GM18868 (cell line): ENCODE measurements at regions not wholly inside any gene's neighbourhood (a gene's known extent, or its start where the extent isn't known, plus 50 kb on each side); places are given as distances from the start of the nearest gene placed in this dataset.

Experiments
- ATAC-seq: cut with Tn5 transposase; IDR thresholded peaks from one replicate; pipeline ENCODE4 v1.9.1; 2021; ENCODE audit warnings: mild to moderate bottlenecking, moderate library complexity; ENCODE audit not compliant: unreplicated experiment

DNA sequence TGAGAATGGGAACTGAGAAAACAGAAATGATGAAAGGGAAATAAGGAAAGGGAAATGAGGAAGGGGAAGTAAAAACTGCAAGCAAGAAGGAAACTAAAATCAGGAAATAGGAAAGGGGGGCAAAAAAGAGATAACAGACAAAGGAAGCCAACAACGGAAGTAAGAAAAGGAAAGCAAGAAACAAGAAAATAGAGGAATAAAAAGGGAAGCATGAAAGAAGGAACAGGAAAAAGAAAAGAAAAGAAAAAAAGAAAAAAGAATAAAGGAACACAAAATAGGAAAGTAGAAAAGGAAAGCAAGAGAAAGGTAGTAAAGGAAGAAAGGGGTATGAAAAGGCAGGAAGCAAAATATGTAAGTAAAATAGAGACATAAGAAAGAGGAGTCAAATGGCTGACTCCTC, 241.2 kb upstream of the NCKAP5 start:
- ATAC-seq = no peak

DNA sequence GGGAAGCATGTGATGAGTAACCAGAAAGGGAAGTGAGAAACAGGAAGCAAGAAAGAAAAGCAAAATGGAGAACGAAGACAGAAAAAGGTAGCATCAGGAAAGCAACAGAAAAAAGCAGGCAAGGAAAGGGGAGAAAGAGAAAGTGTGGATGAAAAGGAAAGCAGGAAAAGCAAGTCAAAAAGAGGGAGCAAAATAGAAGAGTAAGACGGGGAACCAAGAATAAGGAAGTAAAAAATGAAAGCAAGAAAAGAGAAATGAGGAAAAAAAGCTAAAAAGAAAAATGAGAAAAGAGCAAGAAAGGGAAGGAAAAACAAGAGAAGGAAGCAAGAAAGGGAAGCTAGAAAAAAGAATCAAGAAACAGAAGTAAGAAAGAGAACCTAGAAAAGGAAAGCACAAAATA, 242.3 kb upstream of the NCKAP5 start:
- ATAC-seq = no peak

DNA sequence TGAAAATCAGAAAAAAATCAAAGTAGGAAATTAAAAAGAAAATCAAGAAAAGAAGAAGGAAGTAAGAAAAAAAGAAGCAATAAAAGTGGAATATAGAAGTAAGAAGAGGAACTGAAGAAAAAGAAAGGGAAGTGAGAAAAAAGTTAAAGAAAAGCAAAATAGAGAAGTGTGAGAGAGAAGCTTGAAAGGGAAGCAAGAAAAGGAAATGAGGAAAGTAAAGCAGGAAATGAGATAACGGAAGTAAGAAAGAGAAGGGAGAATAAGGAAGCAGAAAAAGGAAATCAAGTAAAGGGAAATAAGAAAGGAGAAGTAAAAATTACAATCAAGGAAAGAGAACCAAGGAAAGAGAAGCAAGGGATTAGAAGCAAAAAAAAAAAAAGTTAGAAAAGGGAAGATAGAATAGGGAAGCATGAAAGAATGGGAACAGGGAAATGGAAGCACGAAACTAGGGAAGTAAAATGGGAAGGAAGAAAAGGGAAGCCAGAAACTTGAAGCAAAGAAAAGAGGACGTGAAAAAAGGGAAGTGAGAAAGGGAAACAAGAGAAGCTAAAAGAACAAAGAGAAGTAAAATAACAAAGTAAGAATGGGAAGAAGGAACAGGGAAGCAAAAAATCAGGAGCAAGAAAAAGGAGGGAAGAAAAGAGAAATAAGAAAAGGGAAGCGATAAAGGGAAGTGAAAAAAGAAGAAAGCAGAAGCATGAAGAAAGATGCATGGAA, 243.3 kb upstream of the NCKAP5 start:
- no peak for ATAC-seq

DNA sequence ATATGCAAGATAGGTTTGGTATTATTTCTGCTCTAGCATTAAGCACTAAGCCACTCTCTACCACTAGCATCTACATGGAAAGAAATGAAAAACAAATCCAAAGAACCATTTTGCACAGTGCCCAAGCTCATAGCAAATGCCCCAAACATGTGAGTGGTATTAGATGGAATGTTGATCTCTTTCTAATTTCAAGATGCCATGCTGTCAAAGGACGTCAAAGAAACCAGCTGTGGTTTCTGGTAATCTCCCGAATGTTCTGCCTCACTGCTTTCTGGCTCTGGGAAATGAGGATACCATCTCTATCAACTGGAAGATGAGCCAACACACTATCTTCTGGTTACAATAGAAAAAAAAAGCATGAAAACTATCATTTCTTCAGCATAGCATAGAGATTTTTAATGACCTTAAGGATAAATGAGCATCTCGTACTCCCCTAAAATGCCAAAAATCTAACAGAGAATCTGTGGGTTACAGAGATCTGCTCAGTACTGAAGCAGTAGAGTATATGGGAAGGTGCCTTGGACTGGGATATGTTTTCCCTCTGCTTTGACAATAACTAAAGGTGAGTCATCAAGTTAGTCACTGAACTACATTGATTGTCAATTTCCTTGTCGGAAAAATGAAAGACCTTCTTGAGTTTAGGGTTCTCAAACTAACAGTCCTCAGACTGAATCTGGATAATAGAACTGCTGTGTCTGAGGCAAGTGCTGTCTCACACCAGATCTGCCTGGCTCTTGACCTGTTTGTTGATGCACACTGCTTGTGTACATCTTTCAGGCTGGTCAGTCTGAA, 244.8 kb upstream of the NCKAP5 start:
- ATAC-seq = no peak

DNA sequence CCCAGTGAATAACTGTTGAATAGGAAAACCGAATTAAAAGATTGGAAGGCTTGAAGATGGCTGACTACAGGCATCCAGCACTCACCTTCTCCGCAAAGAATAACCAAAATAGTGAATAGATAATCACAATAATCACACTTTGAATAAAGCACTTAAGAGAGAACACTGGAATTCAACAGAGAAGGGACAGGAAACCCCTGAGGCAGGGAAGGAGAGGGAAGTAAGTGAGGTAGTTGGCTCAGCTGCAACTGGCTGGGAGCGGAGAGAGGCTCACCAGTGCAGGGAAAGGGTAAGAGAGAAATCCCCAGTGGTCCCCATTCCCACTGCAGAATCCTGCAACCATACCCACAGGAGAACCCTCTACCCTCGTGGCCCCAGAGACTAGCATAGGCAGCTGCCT, 246.6 kb upstream of the NCKAP5 start:
- ATAC-seq = no peak

DNA sequence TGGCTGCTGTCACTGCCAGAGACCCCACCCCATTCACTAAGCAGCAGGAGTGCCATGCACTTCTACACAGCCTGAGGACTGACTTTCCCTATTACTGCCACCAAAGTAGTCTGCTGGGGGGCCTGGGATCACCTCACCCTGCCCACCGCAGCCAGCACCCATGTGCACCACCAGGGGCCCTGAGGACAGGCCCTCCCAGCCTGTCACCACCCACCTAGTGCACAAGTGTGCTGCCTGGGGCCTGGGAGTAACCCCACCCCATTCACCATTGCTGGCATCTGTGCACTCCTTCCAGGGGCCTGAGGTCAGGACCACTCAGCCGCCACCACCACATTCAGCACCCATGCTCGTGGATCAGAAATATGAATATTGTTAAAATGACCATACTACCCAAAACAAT, 247.8 kb upstream of the NCKAP5 start:
- ATAC-seq = no peak

DNA sequence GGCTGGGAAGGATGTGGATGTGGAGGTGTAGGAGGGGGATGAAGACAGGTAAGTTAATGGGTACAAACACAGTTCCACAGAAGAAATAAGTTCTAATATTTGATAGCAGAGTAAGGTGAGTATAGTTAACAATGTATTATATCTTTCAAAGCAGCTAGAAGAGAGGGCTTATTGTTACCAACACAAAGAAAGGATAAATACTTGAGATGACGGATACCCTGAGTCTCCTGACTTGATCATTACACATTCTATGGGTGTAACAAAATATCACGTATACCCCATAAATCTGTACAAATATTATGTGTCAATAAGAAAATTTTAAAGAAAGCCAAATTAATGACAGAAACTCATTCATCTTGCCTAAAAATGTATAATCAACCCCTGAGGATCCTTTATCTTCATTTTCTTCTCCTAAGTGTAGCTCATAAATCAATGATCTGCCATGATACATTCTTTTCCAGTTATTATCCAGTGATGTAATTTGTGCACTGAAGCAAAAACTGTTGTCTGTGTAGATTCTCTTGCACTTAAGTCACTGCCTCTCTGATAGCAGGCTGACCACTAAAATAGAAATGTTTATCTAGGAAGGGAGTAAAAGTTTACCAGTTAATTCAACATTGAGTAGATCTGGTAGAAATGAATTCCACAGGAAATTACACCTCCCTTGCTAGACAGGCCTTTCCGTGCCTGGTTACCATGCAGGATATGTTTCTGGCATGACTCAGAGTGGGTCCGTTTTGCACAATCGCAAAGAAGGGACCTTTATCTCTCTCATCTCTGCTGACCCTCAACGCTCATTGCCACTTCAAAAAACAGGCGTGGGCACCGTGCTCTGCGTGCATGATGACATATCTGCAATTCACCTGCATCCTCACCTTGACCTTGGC, 249.7 kb upstream of the NCKAP5 start:
- ATAC-seq = no peak

DNA sequence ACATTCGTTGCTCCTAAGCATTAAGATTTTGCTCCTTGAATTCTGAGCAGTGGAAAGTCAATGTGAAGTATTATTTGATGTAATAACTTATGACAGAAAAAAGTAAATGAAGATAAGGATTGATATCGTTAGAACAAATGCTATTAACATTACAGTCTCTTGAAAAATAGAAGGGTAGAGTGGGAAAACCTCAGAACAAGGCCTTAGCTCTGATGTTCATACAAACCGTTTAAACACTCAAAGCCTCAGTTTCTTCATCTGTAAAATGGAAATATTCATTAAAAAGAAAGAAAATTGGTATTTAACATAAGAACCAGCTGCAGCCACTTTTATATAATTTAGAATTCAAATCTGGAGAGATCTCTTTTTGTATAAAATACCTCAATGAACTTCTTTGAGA, 250.4 kb upstream of the NCKAP5 start:
- no peak for ATAC-seq

DNA sequence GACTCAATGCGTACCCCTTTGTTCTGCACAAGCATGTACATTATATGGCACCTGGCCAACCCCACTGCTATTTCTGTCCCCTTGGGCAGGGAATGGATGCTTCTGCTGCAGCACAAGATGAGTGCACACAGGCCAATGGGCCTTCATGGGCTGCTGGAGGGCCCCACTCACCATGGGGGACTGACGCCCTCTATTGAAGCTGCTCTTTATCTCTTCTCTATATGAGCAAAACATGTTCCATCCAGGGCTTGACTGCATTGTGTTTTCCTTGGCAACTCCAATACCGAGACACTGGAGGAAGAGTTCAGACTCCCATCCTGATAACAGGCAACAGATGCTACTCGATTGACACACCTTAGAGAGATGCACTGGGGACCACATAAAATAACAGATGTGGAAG, 251.6 kb upstream of the NCKAP5 start:
- no peak for ATAC-seq

DNA sequence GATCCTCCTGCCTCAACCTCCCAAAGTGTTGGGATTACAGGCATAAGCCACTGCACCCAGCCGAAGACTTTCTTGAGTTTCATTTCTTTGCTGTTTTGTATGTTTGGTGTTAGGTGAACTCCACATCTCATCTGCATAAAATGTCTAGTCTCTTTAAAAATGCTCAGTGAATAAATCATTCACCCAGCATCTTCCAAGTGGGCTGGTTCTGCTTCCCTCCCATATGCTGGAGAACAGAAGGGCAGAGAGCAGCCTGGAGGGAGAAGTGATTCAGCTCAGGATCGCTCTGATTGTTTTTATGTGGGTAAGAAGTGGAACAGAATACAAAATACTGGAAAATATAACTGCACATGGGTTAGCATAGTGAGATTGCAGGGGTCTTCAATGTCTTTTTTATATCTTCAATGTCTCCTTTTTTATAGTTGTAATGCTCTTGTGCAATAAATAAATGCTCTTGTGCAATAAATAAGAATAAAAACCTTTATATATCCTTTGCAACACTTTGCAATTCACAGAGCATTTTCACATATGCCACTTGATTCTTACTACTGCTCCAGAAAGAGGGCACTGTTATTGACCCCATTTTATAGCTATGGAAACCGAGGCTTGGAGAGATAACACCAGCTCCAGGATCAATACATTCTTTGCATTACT, 253.0 kb upstream of the NCKAP5 start:
- ATAC-seq = no peak

DNA sequence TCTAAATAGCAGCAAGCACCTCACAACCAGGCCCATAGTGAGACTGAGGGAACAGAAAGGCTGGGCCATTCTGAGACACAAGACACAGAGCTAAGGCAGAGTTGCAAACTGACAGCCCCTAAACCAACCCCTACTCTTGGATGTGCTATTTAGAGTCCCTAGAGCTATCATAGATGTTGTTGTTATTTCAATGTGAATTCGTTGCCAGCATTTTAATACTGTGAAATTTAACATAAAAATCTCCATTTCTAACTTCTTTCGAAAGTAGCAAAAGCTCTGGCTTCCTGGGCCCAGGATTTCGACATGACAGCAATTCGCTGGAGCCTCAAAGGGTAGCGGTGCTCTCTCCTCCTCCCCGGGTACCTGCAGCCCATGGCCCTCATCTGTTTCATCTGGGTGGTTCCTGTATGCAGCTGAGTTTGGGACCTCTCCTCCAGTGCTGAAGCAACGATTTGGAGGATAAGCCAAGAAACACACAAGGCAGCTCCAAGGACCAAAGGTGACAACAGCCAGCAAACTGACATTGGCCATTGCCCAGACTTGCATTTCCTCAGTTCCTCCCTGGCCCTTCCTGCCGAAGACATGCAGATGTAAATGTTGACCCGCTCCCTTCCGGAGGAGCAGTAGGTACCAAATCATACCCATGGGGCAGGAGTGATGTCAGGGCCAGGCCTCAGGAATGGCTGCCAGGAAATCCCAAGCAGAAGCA, 254.4 kb upstream of the NCKAP5 start:
- no peak for ATAC-seq

DNA sequence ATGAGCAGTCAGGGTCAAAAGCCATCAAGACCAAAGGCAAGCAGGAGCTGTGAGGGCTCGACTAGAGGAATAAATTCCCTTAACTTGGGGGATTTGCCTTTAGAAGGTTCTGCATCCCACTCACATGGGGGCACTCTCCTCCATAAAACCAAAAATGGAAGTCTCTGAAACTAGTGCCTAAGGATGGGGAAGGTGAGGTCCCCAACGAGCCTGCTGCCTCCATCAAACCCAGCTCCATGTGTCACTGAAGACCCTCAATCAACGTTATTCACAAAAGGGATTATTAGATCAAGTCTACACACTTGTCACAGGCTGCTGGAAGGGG, 254.9 kb upstream of the NCKAP5 start:
- ATAC-seq = no peak

DNA sequence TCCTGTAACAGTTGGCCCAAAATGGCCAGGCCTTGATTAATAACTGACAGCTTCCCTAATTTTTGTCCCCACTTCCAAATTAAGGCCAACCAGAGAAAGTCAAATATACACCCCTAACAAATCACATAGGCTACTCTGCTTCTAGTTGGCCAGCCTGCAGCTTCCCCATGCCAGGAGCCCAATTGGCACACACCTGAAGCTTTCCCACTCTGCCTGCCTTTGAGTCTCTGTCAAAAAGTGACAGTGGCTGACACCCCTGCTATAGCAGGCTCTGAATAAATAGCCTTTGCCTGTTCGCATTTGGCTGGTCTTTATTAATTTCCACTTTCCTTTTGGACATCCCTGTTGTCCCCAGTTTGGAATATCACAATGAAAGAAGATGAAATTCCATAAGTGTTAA, 256.6 kb upstream of the NCKAP5 start:
- ATAC-seq = no peak

DNA sequence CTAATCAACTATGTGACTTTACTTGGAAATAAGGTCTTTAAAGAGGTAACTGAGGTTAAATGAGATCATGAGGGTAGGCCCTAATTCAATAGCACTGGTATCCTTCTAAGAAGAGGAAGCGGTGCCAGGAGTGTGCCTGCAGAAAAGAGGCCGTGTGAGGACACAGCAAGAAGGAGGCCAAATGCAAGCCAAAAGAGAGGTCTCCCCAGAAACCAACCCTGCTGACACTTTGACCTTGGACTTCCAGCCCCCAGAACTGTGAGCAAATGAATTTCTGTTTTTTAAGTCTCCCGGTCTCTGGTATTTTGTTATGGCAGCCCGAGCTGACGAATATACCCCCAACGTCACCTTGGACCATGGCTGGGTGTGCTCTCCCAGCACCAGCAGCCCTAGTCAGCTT, 257.5 kb upstream of the NCKAP5 start:
- ATAC-seq = no peak

DNA sequence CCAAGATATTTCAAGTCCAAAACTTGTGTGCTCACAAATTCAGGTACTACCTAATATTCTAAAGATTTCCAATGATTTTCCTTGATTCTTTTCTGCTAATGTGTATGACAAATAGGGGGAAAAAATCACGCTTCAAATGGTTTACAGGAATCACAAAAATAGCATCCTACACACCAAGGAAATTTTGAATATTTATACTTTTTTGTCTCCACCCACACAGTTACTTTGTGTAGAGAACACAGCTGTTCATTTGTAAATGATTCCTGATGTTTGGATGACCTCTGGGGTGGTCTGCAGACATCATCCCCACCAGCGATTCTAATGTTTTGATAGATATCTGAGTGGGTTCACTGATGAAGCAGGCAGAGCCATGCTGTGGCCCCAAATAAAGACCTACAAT, 260.6 kb upstream of the NCKAP5 start:
- no peak for ATAC-seq

DNA sequence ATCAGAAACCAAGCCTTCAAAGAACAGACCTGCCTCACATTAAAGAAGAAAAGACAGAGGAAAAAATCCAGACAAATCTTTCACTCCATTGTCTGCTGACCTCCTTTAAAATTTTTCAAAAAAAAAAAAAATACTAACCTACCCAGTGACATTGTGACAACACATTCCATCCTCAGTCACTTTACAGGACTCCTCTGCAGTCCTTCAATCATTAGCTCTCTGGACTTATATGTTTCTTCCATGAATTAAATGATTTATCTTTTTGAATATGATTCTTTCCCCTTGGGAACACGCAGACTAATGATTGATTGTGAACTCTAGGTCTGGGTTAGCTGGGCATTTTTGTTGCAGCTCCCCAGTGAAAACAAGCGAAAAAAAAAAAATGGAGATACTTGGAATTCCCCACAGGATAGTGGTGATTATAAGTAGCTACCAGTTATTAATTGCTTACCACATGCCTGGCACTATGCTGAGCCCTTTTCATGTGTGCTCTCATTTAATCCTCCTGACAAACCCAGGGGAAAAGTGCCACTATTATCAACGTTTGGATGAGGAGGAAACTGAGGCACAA, 261.3 kb upstream of the NCKAP5 start:
- no peak for ATAC-seq

DNA sequence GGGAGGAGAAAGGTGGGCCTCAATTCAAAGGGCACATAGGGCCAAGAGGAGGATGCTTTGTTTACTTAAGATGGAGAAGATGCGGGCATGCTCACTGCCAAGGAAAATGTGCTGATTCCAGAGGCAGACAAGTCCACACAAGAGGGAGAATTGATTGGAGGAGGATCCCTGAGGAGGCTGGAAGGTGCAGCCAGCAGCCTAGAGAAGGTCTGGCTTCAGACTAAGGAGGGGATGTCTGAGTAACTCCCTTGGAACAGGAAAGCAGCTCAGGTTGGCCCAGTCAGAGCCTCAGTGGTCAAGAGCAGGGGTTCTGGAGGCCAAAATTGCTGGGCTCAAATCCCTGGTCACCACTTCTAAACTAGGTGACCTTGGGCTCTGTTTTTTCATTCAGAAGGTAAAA, 265.5 kb upstream of the NCKAP5 start:
- no peak for ATAC-seq

DNA sequence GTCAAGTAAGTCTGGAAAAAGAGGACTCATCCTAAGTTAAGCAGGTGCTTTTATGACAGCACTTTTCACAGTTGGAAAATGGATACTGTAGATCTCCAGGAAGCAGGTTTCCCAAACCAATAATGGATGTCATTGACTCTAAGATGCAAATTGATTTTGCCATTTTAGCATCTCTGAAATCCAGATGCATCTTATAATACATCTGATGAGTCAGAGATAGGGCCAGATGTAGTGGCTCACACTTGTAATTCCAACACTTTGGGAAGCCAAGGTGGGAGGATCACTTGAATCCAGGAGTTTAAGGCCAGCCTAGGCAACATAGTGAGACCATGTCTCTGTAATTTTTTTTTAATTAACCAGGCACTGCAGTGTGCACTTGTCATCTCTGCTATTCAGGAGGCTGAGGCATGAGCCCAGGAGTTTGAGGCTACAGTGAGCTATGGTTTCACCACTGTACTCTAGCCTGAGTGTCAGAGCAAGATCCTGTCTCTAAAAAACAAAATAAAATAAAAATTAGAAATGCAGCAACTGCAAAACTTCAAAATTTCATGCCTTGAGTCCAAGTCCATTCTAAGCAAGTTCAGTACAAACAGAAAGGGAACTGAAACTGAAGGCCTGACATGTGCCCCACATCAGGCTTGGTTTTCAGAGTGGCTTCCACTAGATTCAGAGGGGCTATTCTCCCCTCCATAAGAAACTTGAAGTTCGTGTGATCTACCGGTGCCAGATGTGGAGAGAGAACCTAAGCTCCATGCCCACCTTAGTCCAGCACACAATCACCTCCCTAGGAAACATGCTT, 267.8 kb upstream of the NCKAP5 start:
- ATAC-seq = peak; percentile 83

DNA sequence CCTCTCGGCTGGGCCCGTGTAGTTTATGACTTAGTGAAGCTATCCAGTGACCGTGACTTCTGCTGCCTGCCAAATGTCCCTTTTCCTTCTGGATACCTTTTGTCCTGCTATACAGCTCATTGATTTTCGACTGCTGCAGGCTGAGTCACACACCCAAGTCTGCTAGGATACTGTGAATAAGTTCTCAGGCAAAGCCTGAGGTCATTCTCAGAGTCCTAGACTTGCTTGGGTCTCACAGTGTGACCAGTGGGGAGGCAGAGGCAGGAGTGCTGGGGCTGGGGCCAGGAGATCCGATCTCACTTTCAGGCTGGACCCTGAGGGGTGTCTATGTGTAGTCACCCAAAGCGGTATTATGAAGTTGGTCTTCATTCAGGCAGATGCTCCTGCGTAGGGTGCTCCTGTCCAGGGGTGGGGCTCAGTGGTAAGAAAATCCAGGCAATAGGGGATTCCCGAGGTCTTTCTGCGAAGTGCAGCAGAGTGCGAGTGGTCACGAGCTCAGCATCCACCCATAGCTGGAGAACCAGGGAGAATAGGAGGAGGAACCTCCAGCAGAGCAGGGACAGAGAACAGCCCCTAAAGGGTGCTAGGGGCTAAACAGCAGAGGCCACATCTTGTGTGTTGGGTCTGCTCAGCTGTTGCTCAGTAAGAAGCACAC, 268.6 kb upstream of the NCKAP5 start:
- ATAC-seq = no peak
